Gastroesophageal sphincter (tissue), 3 donors: ENCODE measurements at regions not wholly inside any gene's neighbourhood (a gene's known extent, or its start where the extent isn't known, plus 50 kb on each side); places are given as distances from the start of the nearest gene placed in this dataset.

Experiments used
- EP300 ChIP-seq: sonication (generic); formaldehyde crosslinking; IDR thresholded peaks from one replicate; pipeline ENCODE4 v1.6.1; 2017; ENCODE audit warnings: antibody characterized with exemption, mild to moderate bottlenecking
- POLR2A ChIP-seq, 2 donors: fragments of 450-650 bp; IDR thresholded peaks; one replicate each; pipeline ENCODE4 v1.6.1; 2017; ENCODE audit warnings: antibody characterized with exemption in 2 of 2, mild to moderate bottlenecking in 2 of 2, moderate library complexity in 1 of 2
- TF ChIP-seq, protein P1 (sequence below), 4 experiments: fragments of 200-600 bp in 2 of 4; fragments of 450-650 bp in 2 of 4; sonication (generic) in 1 of 4; IDR thresholded peaks; one replicate each; pipeline ENCODE4 v1.5.1; 2017 to 2019; ENCODE audit warnings: antibody characterized with exemption in 4 of 4, mild to moderate bottlenecking in 2 of 4, moderate library complexity in 2 of 4

- TF ChIP-seq, protein P1, sequence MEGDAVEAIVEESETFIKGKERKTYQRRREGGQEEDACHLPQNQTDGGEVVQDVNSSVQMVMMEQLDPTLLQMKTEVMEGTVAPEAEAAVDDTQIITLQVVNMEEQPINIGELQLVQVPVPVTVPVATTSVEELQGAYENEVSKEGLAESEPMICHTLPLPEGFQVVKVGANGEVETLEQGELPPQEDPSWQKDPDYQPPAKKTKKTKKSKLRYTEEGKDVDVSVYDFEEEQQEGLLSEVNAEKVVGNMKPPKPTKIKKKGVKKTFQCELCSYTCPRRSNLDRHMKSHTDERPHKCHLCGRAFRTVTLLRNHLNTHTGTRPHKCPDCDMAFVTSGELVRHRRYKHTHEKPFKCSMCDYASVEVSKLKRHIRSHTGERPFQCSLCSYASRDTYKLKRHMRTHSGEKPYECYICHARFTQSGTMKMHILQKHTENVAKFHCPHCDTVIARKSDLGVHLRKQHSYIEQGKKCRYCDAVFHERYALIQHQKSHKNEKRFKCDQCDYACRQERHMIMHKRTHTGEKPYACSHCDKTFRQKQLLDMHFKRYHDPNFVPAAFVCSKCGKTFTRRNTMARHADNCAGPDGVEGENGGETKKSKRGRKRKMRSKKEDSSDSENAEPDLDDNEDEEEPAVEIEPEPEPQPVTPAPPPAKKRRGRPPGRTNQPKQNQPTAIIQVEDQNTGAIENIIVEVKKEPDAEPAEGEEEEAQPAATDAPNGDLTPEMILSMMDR (IDR thresholded peaks at IDR 0.05), result no peak
- TF ChIP-seq EP300 (no peak), POLR2A (IDR thresholded peaks at IDR 0.05) (no peak)
Observed at GRCh38 chr10:128874331-128874730, 592.7 kb upstream of the MGMT start.
